HG03108 (cell line): ENCODE measurements at regions not wholly inside any gene's neighbourhood (a gene's known extent, or its start where the extent isn't known, plus 50 kb on each side); places are given as distances from the start of the nearest gene placed in this dataset.

Source experiments
- ATAC-seq: cut with Tn5 transposase; IDR thresholded peaks from one replicate; pipeline ENCODE4 v1.9.1; 2021; ENCODE audit warnings: moderate library complexity; ENCODE audit not compliant: unreplicated experiment

DNA sequence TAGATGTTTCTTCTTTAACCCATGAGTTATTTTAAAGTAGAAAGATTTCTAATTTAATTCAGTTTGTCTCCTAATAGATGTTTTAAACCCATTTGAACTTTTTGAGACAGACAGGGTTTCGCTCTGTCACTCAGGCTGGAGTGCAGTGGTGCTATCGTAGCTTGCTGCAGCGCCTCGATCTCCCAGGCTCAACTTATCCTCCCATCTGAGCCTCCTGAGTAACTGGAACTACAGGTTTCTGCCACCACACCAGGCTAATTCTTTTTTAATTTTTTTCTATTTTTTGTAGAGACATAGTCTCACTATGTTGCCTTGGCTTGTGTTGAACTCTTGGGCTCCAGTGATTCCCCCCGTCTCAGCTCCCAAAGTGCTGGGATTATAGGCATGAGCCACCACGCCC is 53.0 kb upstream of the RAB18 start:
- no peak for ATAC-seq

DNA sequence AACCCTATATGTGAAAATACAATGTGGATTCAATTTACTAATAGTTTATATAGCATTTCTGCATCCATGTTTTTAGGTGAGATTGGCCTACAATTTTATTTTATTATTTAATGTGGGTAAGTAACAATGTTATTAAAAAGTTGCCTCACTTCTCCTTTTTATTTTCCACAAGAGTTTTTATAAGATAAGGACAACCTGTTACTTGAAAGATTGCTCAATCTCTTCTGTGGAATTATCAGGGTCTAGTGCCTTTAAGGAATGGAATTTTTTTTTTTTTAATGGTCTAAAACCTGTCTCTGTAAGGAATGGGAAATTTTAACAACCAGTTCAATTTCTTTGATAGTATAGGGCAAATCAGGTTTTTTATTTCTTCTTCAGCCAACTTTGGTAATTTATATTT is 53.9 kb upstream of the RAB18 start:
- ATAC-seq: no peak

DNA sequence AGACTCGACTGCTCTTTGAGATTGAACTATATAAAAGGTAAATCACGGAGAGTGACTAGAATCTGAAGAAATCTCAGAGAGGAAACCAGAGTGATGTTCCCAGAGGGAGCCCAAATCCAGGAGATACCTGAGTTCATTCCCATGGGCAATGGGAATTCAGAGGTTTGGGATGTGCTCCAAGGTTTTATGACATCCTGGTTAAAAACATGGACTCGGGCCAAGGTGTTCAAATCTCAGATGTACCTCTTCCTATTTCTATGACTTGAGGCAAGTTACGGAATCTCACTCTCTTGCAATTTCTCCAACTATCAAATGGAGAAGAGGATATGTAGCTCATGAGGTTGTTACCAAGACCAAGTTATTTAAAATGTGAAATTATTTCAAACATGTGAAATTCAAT is 54.5 kb upstream of the RAB18 start:
- ATAC-seq: no peak

- ATAC-seq: no peak
Observed at GRCh38 chr10:27448921-27449320, 55.2 kb upstream of the RAB18 start.

GRCh38 chr10:27447540-27447939 is 56.6 kb upstream of the RAB18 start:
- ATAC-seq: no peak

- ATAC-seq: no peak
Observed at GRCh38 chr10:27446091-27446918, 57.8 kb upstream of the RAB18 start.

DNA sequence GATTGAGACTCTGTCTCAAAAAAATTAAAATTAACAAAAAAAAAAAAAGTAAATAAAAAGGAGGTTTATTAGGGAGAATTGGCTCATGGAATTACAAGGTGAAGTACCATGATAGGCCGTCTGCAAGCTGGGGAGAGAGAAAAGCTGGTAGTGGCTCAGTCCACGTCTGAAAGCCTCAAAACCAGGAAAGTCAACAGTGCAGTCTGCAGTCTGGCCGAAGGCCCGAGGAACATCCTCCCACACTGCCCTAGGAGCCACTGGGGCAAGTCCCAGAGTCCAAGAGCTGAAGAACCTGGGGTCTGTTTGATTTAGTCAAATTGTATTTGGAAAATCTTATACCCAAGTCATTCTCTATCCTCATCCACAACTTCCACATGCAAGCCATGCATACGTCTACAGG is 59.0 kb upstream of the RAB18 start:
- no peak for ATAC-seq

GRCh38 chr10:27440478-27440877 is 63.6 kb upstream of the RAB18 start:
- ATAC-seq: no peak

DNA sequence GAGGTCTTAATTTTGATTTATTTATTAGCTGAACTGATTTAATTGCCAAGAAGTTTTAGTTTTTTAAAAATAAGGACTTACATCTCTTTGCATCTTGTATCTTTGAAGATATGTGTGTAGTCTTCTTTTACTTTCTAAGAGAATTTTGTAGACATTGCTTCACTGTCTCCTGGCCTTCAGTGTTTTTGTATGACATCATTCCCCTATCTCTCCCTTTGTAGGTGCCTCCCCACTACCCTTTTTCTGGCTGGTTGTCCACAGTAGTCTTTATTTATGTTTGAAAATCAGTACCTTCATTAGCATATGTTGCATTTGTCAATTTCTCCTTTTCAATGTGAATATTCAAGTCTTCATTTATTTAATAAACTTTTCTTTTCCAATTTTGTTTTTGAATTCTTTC is 64.1 kb upstream of the RAB18 start:
- no peak for ATAC-seq

- ATAC-seq: no peak
Observed at GRCh38 chr10:27439101-27439500, 65.0 kb upstream of the RAB18 start.

- no peak for ATAC-seq
Observed at GRCh38 chr10:27437775-27438174, 66.3 kb upstream of the RAB18 start.

- ATAC-seq: no peak
Observed at GRCh38 chr10:27436710-27437109, 67.4 kb upstream of the RAB18 start.

- no peak for ATAC-seq
Observed at GRCh38 chr10:27433976-27434375, 70.1 kb upstream of the RAB18 start.

DNA sequence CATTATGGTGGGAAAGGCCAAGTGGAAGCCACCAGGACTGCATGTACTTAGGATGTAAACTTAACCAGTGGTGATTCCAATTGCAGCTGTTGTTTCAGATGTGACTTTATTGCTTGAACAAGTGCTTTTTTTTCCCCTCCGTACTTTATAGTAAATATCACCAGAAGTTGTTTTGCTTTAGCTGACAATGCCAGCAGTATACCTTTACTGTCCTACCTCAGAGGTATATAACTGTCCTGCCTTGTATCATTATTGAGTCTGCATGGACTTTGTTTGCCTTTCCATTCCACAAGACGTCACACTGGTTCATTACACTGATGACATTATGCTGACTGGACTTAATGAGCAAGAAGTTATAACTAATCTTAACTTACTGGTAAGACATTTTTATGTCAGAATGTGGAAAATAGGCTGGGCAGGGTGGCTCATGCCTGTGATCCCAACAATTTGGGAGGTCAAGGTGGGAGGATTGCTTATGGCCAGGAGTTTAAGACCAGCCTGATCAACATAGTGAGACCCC is 77.1 kb upstream of the RAB18 start:
- no peak for ATAC-seq

- ATAC-seq: no peak
Observed at GRCh38 chr10:27413831-27414348, 90.2 kb upstream of the RAB18 start.

DNA sequence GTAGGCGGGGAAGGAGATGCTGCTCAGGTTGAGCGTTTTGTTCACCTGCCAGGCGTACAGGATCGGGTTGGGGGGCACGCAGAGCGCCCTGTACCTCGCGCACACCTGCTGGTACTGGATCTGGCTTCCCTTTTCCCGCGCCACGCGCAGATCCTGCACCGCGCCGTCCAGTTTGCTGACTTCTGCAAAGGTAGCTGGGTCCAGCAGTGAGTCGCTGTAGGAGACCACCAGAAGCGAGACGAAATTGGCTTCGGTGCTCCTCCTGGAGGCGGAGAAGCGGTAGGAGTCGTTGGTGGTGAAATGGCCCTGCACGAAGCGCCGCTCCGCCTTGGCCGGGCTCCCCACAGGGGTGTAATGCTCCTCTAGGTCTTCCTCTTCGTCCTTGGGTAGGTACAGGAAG is 90.7 kb upstream of the RAB18 start:
- no peak for ATAC-seq

GRCh38 chr10:27410153-27410552 is 94.0 kb upstream of the RAB18 start:
- ATAC-seq: no peak

GRCh38 chr10:27407271-27407670 is 96.8 kb upstream of the RAB18 start:
- no peak for ATAC-seq

DNA sequence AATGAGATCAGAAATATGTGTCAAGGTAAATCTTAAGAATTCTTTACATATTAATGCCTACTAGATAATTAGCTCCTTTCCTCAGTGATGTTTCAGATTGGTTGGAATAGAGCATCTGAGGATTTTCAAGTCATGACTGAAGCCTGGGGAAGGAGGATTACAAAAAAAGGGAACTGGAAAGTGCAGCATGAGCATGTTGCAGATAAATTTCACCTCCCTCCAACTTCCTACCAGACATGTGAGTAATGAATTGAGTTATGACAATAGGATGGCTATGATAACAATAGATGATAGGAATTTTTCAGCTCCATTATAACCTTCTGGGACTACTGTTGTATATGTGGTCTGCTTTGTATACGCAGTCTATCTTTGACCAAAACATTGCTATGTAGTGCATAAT is 104.2 kb upstream of the RAB18 start:
- ATAC-seq: no peak

- no peak for ATAC-seq
Observed at GRCh38 chr10:27393961-27394360, 110.1 kb upstream of the RAB18 start.

GRCh38 chr10:27392606-27393005 is 111.5 kb upstream of the RAB18 start:
- ATAC-seq: no peak

GRCh38 chr10:27391916-27392315 is 112.2 kb upstream of the RAB18 start:
- ATAC-seq: no peak

GRCh38 chr10:27391325-27391724 is 112.8 kb upstream of the RAB18 start:
- ATAC-seq: no peak
